Neural cell (in vitro differentiated cells): ENCODE measurements at regions not wholly inside any gene's neighbourhood (a gene's known extent, or its start where the extent isn't known, plus 50 kb on each side); places are given as distances from the start of the nearest gene placed in this dataset.

ENCODE experiments used
- H2AFZ ChIP-seq: fragments of 200-600, 300-800 bp; sonication (generic), shearing (Covaris generic); 2 replicates; pipeline ENCODE4 v1.6.0; 2014; ENCODE audit warnings: low read depth, mild to moderate bottlenecking, antibody characterized with exemption, low read length, moderate library complexity
- H3F3A ChIP-seq: fragments of 200-600 bp; shearing (Covaris generic); 2 replicates; pipeline ENCODE4 v1.6.1; 2016; ENCODE audit warnings: mild to moderate bottlenecking, moderate library complexity, mixed read lengths, antibody characterized with exemption, low read length; ENCODE audit not compliant: insufficient read depth, poor library complexity, severe bottlenecking
- H3K27ac ChIP-seq: fragments of 200-600, 300-800 bp; sonication (generic), shearing (Covaris generic); 2 replicates; pipeline ENCODE4 v1.5.1; 2014; ENCODE audit warnings: mild to moderate bottlenecking, low read length, moderate library complexity
- H3K27me3 ChIP-seq: fragments of 300-800, 200-600 bp; sonication (generic), shearing (Covaris generic); 2 replicates; pipeline ENCODE4 v1.6.0; 2014; ENCODE audit warnings: mild to moderate bottlenecking, low read depth, low read length, moderate library complexity; ENCODE audit not compliant: insufficient read depth
- H3K36me3 ChIP-seq: fragments of 300-800, 200-600 bp; sonication (generic), shearing (Covaris generic); 2 replicates; pipeline ENCODE4 v1.5.1; 2014; ENCODE audit warnings: mild to moderate bottlenecking, antibody characterized with exemption, low read length, moderate library complexity; ENCODE audit not compliant: insufficient read depth
- H3K4me2 ChIP-seq: fragments of 300-800, 200-600 bp; sonication (generic), shearing (Covaris generic); 2 replicates; pipeline ENCODE4 v1.6.0; 2014; ENCODE audit warnings: mild to moderate bottlenecking, low read length
- H3K4me3 ChIP-seq: fragments of 300-800, 200-600 bp; sonication (generic), shearing (Covaris generic); 2 replicates; pipeline ENCODE4 v1.5.1; 2014; ENCODE audit warnings: mild to moderate bottlenecking, low read length, moderate library complexity
- H3K79me2 ChIP-seq: fragments of 200-600 bp; shearing (Covaris generic); replicated peaks from 2 replicates; pipeline ENCODE4 v1.6.0; 2014; ENCODE audit warnings: mild to moderate bottlenecking, low read length, moderate library complexity; ENCODE audit not compliant: insufficient read depth
- H3K9ac ChIP-seq: fragments of 300-800, 200-600 bp; sonication (generic), shearing (Covaris generic); 2 replicates; pipeline ENCODE4 v1.6.1; 2016; ENCODE audit warnings: mild to moderate bottlenecking, low read length, mixed read lengths
- H3K9me2 ChIP-seq: fragments of 200-600 bp; shearing (Covaris generic); 2 replicates; pipeline ENCODE4 v1.6.1; 2016; ENCODE audit warnings: mild to moderate bottlenecking, low read length, mixed read lengths; ENCODE audit not compliant: insufficient read depth
- H3K9me3 ChIP-seq: fragments of 200-600, 300-800 bp; sonication (generic), shearing (Covaris generic); 2 replicates; pipeline ENCODE4 v1.6.1; 2016; ENCODE audit warnings: mild to moderate bottlenecking, mixed run types, low read length, moderate library complexity, mixed read lengths
- H4K20me1 ChIP-seq: fragments of 200-600 bp; shearing (Covaris generic); 2 replicates; pipeline ENCODE4 v1.6.1; 2016; ENCODE audit warnings: mild to moderate bottlenecking, mixed run types; ENCODE audit not compliant: insufficient read depth
- EP300 ChIP-seq: fragments of 450-650 bp; conservative IDR thresholded peaks from 2 replicates; pipeline ENCODE4 v1.6.1; 2014; ENCODE audit warnings: antibody characterized with exemption, mild to moderate bottlenecking, moderate library complexity; ENCODE audit not compliant: poor library complexity, severe bottlenecking
- EZH2 ChIP-seq: fragments of 200-600, 300-800 bp; shearing (Covaris generic), sonication (generic); IDR thresholded peaks from 2 replicates; pipeline ENCODE4 v1.6.1; 2014; ENCODE audit warnings: antibody characterized with exemption, low read length, borderline replicate concordance, mild to moderate bottlenecking; ENCODE audit not compliant: insufficient read depth, poor library complexity, severe bottlenecking
- MXI1 ChIP-seq: fragments of 450-650 bp; conservative IDR thresholded peaks from 2 replicates; pipeline ENCODE4 v1.6.1; 2014; ENCODE audit warnings: antibody characterized with exemption, mild to moderate bottlenecking; ENCODE audit not compliant: poor library complexity, severe bottlenecking
- POLR2AphosphoS5 ChIP-seq: IDR thresholded peaks from 2 replicates; pipeline ENCODE4 v1.6.1; 2012
- RAD21 ChIP-seq: fragments of 450-650 bp; conservative IDR thresholded peaks from 2 replicates; pipeline ENCODE4 v1.6.1; 2014; ENCODE audit warnings: antibody characterized with exemption, mild to moderate bottlenecking, moderate library complexity
- SMC3 ChIP-seq: fragments of 450-650 bp; conservative IDR thresholded peaks from 2 replicates; pipeline ENCODE4 v1.6.1; 2014; ENCODE audit warnings: antibody characterized with exemption, mild to moderate bottlenecking, moderate library complexity; ENCODE audit not compliant: poor library complexity
- TAF1 ChIP-seq: IDR thresholded peaks from 2 replicates; pipeline ENCODE4 v1.6.1; 2012; ENCODE audit warnings: low read depth
- TF ChIP-seq, protein P1 (sequence below): fragments of 450-650 bp; IDR thresholded peaks from 2 replicates; pipeline ENCODE4 v1.5.1; 2014; ENCODE audit warnings: antibody characterized with exemption, mild to moderate bottlenecking, moderate library complexity; ENCODE audit not compliant: poor library complexity, severe bottlenecking
- TF ChIP-seq, protein P2 (sequence below): IDR thresholded peaks from 2 replicates; pipeline ENCODE4 v1.6.1; 2012; ENCODE audit warnings: borderline replicate concordance

DNA sequence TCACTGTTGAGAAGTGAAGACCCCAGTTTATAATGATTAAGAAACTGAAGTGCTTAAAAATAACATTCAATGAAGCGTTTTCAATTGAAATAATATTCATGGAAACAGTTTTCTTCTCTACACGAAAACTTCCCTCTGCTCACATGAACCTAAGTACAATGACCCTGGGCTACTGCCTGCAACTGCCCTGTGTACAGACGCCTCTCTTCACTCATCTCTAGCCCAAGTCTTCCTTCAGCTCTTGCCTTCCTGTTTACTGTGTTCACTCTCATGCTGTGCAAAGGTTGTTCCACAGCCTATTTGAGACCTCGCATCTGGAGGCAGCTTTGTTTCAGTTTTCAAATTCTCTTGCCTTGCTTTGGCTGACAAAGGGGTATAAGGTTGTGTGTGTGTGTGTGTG, 100.8 kb downstream of the GRIN2B start:
- Histone ChIP-seq H3K36me3 (no peaks in the 10 kb centered on the region), H3K27me3 (no peaks in the 10 kb centered on the region), H3K4me2 (no peak overlapping the region)

GRCh38 chr12:13875744-13876143, 105.7 kb downstream of the GRIN2B start:
- no peaks in the 10 kb centered on the region for H3K9me3 ChIP-seq
- H3K27ac ChIP-seq = no peak overlapping the region
- no peak overlapping the region for H2AFZ ChIP-seq

More for the DNA sequence above, 100.8 kb downstream of the GRIN2B start:
- Histone ChIP-seq H3F3A (no peaks in the 10 kb centered on the region), H4K20me1 (no peaks in the 10 kb centered on the region), H3K27ac (no peak overlapping the region), H2AFZ (no peak overlapping the region), H3K4me3 (no peak overlapping the region), H3K79me2 (no peaks in the 10 kb centered on the region), H3K9ac (no peak overlapping the region), H3K9me2 (no peaks in the 10 kb centered on the region), H3K9me3 (no peaks in the 10 kb centered on the region)
- TF ChIP-seq EP300 (no peak), SMC3 (no peak), TAF1 (no peak), POLR2AphosphoS5 (no peak), MXI1 (no peak), RAD21 (no peak), EZH2 (no peak)
- TF ChIP-seq, protein P1, sequence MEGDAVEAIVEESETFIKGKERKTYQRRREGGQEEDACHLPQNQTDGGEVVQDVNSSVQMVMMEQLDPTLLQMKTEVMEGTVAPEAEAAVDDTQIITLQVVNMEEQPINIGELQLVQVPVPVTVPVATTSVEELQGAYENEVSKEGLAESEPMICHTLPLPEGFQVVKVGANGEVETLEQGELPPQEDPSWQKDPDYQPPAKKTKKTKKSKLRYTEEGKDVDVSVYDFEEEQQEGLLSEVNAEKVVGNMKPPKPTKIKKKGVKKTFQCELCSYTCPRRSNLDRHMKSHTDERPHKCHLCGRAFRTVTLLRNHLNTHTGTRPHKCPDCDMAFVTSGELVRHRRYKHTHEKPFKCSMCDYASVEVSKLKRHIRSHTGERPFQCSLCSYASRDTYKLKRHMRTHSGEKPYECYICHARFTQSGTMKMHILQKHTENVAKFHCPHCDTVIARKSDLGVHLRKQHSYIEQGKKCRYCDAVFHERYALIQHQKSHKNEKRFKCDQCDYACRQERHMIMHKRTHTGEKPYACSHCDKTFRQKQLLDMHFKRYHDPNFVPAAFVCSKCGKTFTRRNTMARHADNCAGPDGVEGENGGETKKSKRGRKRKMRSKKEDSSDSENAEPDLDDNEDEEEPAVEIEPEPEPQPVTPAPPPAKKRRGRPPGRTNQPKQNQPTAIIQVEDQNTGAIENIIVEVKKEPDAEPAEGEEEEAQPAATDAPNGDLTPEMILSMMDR = no peak
- TF ChIP-seq, protein P2, sequence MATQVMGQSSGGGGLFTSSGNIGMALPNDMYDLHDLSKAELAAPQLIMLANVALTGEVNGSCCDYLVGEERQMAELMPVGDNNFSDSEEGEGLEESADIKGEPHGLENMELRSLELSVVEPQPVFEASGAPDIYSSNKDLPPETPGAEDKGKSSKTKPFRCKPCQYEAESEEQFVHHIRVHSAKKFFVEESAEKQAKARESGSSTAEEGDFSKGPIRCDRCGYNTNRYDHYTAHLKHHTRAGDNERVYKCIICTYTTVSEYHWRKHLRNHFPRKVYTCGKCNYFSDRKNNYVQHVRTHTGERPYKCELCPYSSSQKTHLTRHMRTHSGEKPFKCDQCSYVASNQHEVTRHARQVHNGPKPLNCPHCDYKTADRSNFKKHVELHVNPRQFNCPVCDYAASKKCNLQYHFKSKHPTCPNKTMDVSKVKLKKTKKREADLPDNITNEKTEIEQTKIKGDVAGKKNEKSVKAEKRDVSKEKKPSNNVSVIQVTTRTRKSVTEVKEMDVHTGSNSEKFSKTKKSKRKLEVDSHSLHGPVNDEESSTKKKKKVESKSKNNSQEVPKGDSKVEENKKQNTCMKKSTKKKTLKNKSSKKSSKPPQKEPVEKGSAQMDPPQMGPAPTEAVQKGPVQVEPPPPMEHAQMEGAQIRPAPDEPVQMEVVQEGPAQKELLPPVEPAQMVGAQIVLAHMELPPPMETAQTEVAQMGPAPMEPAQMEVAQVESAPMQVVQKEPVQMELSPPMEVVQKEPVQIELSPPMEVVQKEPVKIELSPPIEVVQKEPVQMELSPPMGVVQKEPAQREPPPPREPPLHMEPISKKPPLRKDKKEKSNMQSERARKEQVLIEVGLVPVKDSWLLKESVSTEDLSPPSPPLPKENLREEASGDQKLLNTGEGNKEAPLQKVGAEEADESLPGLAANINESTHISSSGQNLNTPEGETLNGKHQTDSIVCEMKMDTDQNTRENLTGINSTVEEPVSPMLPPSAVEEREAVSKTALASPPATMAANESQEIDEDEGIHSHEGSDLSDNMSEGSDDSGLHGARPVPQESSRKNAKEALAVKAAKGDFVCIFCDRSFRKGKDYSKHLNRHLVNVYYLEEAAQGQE = no peak

More at GRCh38 chr12:13875744-13876143, 105.7 kb downstream of the GRIN2B start:
- H4K20me1 ChIP-seq = no peaks in the 10 kb centered on the region
- H3K4me2 ChIP-seq = no peak overlapping the region
- H3K27me3 ChIP-seq = no peaks in the 10 kb centered on the region
- no peaks in the 10 kb centered on the region for H3F3A ChIP-seq
- no peak overlapping the region for H3K9ac ChIP-seq
- no peaks in the 10 kb centered on the region for H3K79me2 ChIP-seq
- no peaks in the 10 kb centered on the region for H3K9me2 ChIP-seq
- H3K4me3 ChIP-seq = no peak overlapping the region
- TF ChIP-seq, protein P1 = no peak
- TF ChIP-seq POLR2AphosphoS5 = no peak
- H3K36me3 ChIP-seq = no peaks in the 10 kb centered on the region
